Progenitor cell of endocrine pancreas (in vitro differentiated cells): ENCODE measurements at regions not wholly inside any gene's neighbourhood (a gene's known extent, or its start where the extent isn't known, plus 50 kb on each side); places are given as distances from the start of the nearest gene placed in this dataset.
A peak's percentile ranks its signal among the peaks of the same experiment; 100 is the strongest.

Experiments used
- DNase-seq: peaks from one replicate; pipeline ENCODE4 v3.0.0; 2021; ENCODE audit warnings: low spot score; ENCODE audit not compliant: unreplicated experiment
- H3K27ac Mint-ChIP-seq: 2 replicates; pipeline ENCODE4 v1.8.0; 2021; ENCODE audit warnings: mild to moderate bottlenecking, moderate library complexity, mixed read lengths
- H3K27me3 Mint-ChIP-seq: 2 replicates; pipeline ENCODE4 v1.8.0; 2021; ENCODE audit warnings: mixed read lengths
- H3K36me3 Mint-ChIP-seq: 2 replicates; pipeline ENCODE4 v1.8.0; 2022; ENCODE audit warnings: mixed read lengths; ENCODE audit not compliant: insufficient read depth
- H3K4me1 Mint-ChIP-seq: 2 replicates; pipeline ENCODE4 v1.8.0; 2021; ENCODE audit warnings: low read depth, mixed read lengths
- H3K4me3 Mint-ChIP-seq: 2 replicates; pipeline ENCODE4 v1.8.0; 2021; ENCODE audit warnings: low read depth, mild to moderate bottlenecking, moderate library complexity, mixed read lengths
- H3K9me3 Mint-ChIP-seq: 2 replicates; pipeline ENCODE4 v1.8.0; 2021; ENCODE audit warnings: low read depth, mixed read lengths
- CTCF ChIP-seq: fragments of 200-600 bp; sonication (generic); IDR thresholded peaks from one replicate; pipeline ENCODE4 v1.5.0; 2021; ENCODE audit warnings: antibody characterized with exemption, mild to moderate bottlenecking; ENCODE audit not compliant: unreplicated experiment

GRCh38 chr19:56956503-56957226, 116.1 kb upstream of the PEG3 start:
- peaks cover 6% of the 10 kb centered on the region for H3K36me3 Mint-ChIP-seq
- H3K27ac Mint-ChIP-seq, result no peak overlapping the region
- no peak for DNase-seq
- H3K4me3 Mint-ChIP-seq, result no peak overlapping the region
- H3K27me3 Mint-ChIP-seq, result no peaks in the 10 kb centered on the region
- TF ChIP-seq CTCF, result no peak
- H3K4me1 Mint-ChIP-seq, result no peaks in the 10 kb centered on the region
- H3K9me3 Mint-ChIP-seq, result peaks cover 59% of the 10 kb centered on the region

- no peaks in the 10 kb centered on the region for H3K27me3 Mint-ChIP-seq
- no peak for TF ChIP-seq CTCF
- no peaks in the 10 kb centered on the region for H3K4me1 Mint-ChIP-seq
- no peak overlapping the region for H3K4me3 Mint-ChIP-seq
- no peak overlapping the region for H3K27ac Mint-ChIP-seq
- H3K9me3 Mint-ChIP-seq, result peaks cover 61% of the 10 kb centered on the region
- no peak for DNase-seq
- peaks cover 9% of the 10 kb centered on the region for H3K36me3 Mint-ChIP-seq
Observed at GRCh38 chr19:56959205-56959604, 118.7 kb upstream of the PEG3 start.

GRCh38 chr19:56960959-56961543, 120.5 kb upstream of the PEG3 start:
- H3K4me1 Mint-ChIP-seq, result no peaks in the 10 kb centered on the region
- peaks cover 57% of the 10 kb centered on the region for H3K9me3 Mint-ChIP-seq
- H3K27ac Mint-ChIP-seq, result peak overlapping the region; percentile 71
- no peaks in the 10 kb centered on the region for H3K27me3 Mint-ChIP-seq
- DNase-seq, result no peak
- H3K4me3 Mint-ChIP-seq, result no peak overlapping the region
- peaks cover 8% of the 10 kb centered on the region for H3K36me3 Mint-ChIP-seq
- no peak for TF ChIP-seq CTCF

- H3K4me1 Mint-ChIP-seq, result no peaks in the 10 kb centered on the region
- H3K9me3 Mint-ChIP-seq, result peaks cover 39% of the 10 kb centered on the region
- TF ChIP-seq CTCF, result no peak
- H3K36me3 Mint-ChIP-seq, result peaks cover 7% of the 10 kb centered on the region
- H3K27ac Mint-ChIP-seq, result no peak overlapping the region
- H3K27me3 Mint-ChIP-seq, result no peaks in the 10 kb centered on the region
- H3K4me3 Mint-ChIP-seq, result no peak overlapping the region
- no peak for DNase-seq
Observed at GRCh38 chr19:56964410-56964920, 123.9 kb upstream of the PEG3 start.

- no peaks in the 10 kb centered on the region for H3K4me1 Mint-ChIP-seq
- no peak for DNase-seq
- H3K4me3 Mint-ChIP-seq, result no peak overlapping the region
- H3K36me3 Mint-ChIP-seq, result peaks cover 6% of the 10 kb centered on the region
- H3K27ac Mint-ChIP-seq, result no peak overlapping the region
- no peak for TF ChIP-seq CTCF
- peaks cover 39% of the 10 kb centered on the region for H3K9me3 Mint-ChIP-seq
- H3K27me3 Mint-ChIP-seq, result no peaks in the 10 kb centered on the region
Observed at GRCh38 chr19:56966225-56966696, 125.7 kb upstream of the PEG3 start.
